B cell (primary cell): ENCODE measurements at regions not wholly inside any gene's neighbourhood (a gene's known extent, or its start where the extent isn't known, plus 50 kb on each side); places are given as distances from the start of the nearest gene placed in this dataset.

ENCODE experiments used
- ATAC-seq: fragments of 200-7000 bp; cut with Tn5 transposase; one replicate; pipeline ENCODE4 v1.10.0; 2021; ENCODE audit warnings: low read depth, mild to moderate bottlenecking, moderate number of reproducible peaks, moderate library complexity
- CTCF ChIA-PET: fragments of 350-600 bp; sonication (Branson Sonifier 250); formaldehyde crosslinking; loops from one replicate; lab custom pipeline; 2021; ENCODE audit warnings: antibody characterized with exemption, inconsistent platforms; lab: Charles Lee
- POLR2A ChIA-PET: fragments of 350-600 bp; sonication (Branson Sonifier 250); formaldehyde crosslinking; loops from one replicate; lab custom pipeline; 2021; ENCODE audit warnings: antibody characterized with exemption; lab: Charles Lee
- DNase-seq: peaks from one replicate; pipeline ENCODE4 v3.0.0; 2013
- H2AFZ ChIP-seq: 2 replicates; pipeline ENCODE4 v1.6.1; 2012; ENCODE audit warnings: mild to moderate bottlenecking, low read depth, low read length; ENCODE audit not compliant: insufficient read depth, poor library complexity, severe bottlenecking
- H3K27ac ChIP-seq, 2 donors: 1 replicate in 1 of 2; 2 replicates in 1 of 2; pipeline ENCODE4 v1.5.1; 2012 to 2013; ENCODE audit warnings: low read length in 2 of 2, mild to moderate bottlenecking in 2 of 2, moderate library complexity in 1 of 2
- H3K27me3 ChIP-seq, 4 experiments: fragments of 200-600 bp in 1 of 4; sonication (generic) in 1 of 4; replicated peaks in 1 of 4; 1 replicate in 2 of 4; 2 replicates in 2 of 4; pipeline versions ENCODE4 v1.6.1 to v1.7.0; 2013 to 2016; ENCODE audit warnings: low read length in 3 of 4, mild to moderate bottlenecking in 2 of 4, mixed read lengths in 1 of 4, moderate library complexity in 1 of 4; ENCODE audit not compliant: insufficient read depth in 4 of 4, control insufficient read depth in 3 of 4; ENCODE audit errors: control extremely low read depth in 1 of 4
- H3K36me3 ChIP-seq, 2 experiments: replicated peaks in 1 of 2; 1 replicate in 1 of 2; 2 replicates in 1 of 2; pipeline versions ENCODE4 v1.6.1 to v1.7.1; 2013; ENCODE audit warnings: low read length in 1 of 2; ENCODE audit not compliant: insufficient read depth in 2 of 2, control insufficient read depth in 1 of 2; ENCODE audit errors: control extremely low read depth in 1 of 2, extremely low read depth in 1 of 2
- H3K4me1 ChIP-seq, 2 donors: fragments of 200-600 bp in 1 of 2; sonication (generic) in 1 of 2; 1 replicate in 1 of 2; 2 replicates in 1 of 2; pipeline versions ENCODE4 v1.5.1 to v1.6.1; 2013 to 2017; ENCODE audit warnings: low read length in 2 of 2; ENCODE audit not compliant: control insufficient read depth in 2 of 2, insufficient read depth in 2 of 2
- H3K4me2 ChIP-seq: replicated peaks from 2 replicates; pipeline ENCODE3; 2012; ENCODE audit warnings: mild to moderate bottlenecking, low read depth, low read length; ENCODE audit not compliant: poor library complexity, severe bottlenecking
- H3K4me3 ChIP-seq, 5 experiments: fragments of 200-600 bp in 1 of 5; sonication (generic) in 1 of 5; 1 replicate in 3 of 5; 2 replicates in 2 of 5; pipeline versions ENCODE4 v1.5.1 to v1.7.0; 2011 to 2016; ENCODE audit warnings: low read length in 4 of 5, mild to moderate bottlenecking in 4 of 5, low read depth in 2 of 5, control low read depth in 1 of 5, moderate library complexity in 1 of 5; ENCODE audit not compliant: insufficient read depth in 1 of 5; ENCODE audit errors: control extremely low read depth in 1 of 5, extremely low read depth in 1 of 5
- H3K79me2 ChIP-seq: fragments of 200-600 bp; sonication (generic); one replicate; pipeline ENCODE4 v1.6.0; 2016; ENCODE audit warnings: low read length; ENCODE audit not compliant: control insufficient read depth, insufficient read depth
- H3K9ac ChIP-seq: fragments of 200-600 bp; sonication (generic); 2 replicates; pipeline ENCODE4 v1.6.1; 2017; ENCODE audit warnings: mild to moderate bottlenecking, low read length, moderate library complexity
- H3K9me3 ChIP-seq, 3 donors: one replicate each; pipeline versions ENCODE4 v1.6.1 to v1.7.1; 2013; ENCODE audit warnings: low read length in 2 of 3; ENCODE audit not compliant: control insufficient read depth in 2 of 3, insufficient read depth in 1 of 3; ENCODE audit errors: control extremely low read depth in 1 of 3
- H4K20me1 ChIP-seq: 2 replicates; pipeline ENCODE4 v1.6.0; 2012; ENCODE audit warnings: mild to moderate bottlenecking, low read length; ENCODE audit not compliant: insufficient read depth, control insufficient read depth, poor library complexity, severe bottlenecking
- H3K27ac Mint-ChIP-seq: one replicate; pipeline ENCODE4 v1.8.0; 2021; ENCODE audit warnings: mixed read lengths
- H3K27me3 Mint-ChIP-seq: one replicate; pipeline ENCODE4 v1.8.0; 2021; ENCODE audit warnings: mixed read lengths
- H3K4me1 Mint-ChIP-seq: one replicate; pipeline ENCODE4 v1.8.0; 2021; ENCODE audit warnings: mixed read lengths
- H3K4me3 Mint-ChIP-seq: one replicate; pipeline ENCODE4 v1.8.0; 2021; ENCODE audit warnings: mixed read lengths
- H3K9me3 Mint-ChIP-seq: one replicate; pipeline ENCODE4 v1.8.0; 2022; ENCODE audit warnings: mixed read lengths; ENCODE audit not compliant: insufficient read depth
- CTCF ChIP-seq: fragments of 200-600 bp; IDR thresholded peaks from one replicate; pipeline ENCODE4 v1.8.0; 2022; ENCODE audit warnings: antibody characterized with exemption, mild to moderate bottlenecking
- EZH2 ChIP-seq: IDR thresholded peaks from 2 replicates; pipeline ENCODE4 v1.6.1; 2012; ENCODE audit warnings: borderline replicate concordance, low read depth, mild to moderate bottlenecking, moderate library complexity, low read length; ENCODE audit not compliant: insufficient read depth, poor library complexity, severe bottlenecking
- WGBS: methylation state at CpG from one replicate; pipeline ENCODE4 v1.1.5; 2013; ENCODE audit warnings: missing lambda C conversion rate; ENCODE audit not compliant: insufficient coverage; 5-methylcytosine and 5-hydroxymethylcytosine counted together
- intact Hi-C: fragments of 100-400 bp; cut with micrococcal nuclease; formaldehyde crosslinking; loops from one replicate; pipeline ENCODE4 v1.10.0; 2022

- DNase-seq (no peak), ATAC-seq (no peak)
- H2AFZ ChIP-seq = no peak overlapping the region
- Mint-ChIP-seq H3K27ac (no peak overlapping the region), H3K27me3 (no peaks in the 10 kb centered on the region), H3K4me1 (peaks cover 35% of the 10 kb centered on the region), H3K4me3 (no peak overlapping the region), H3K9me3 (peaks cover 9% of the 10 kb centered on the region)
- ChIA-PET CTCF (interaction anchor here (0.5 kb wide), 1 partner anchor 10 kb away, joined by 3 read pairs; no protein-coding TSS in a partner anchor), POLR2A (no interaction called here)
- H3K27ac ChIP-seq = no peak overlapping the region
- H4K20me1 ChIP-seq = no peaks in the 10 kb centered on the region
- intact Hi-C loops = no loop called here
- peaks cover 25 to 26% of the 10 kb centered on the region in 2 donors for H3K4me1 ChIP-seq
- H3K9ac ChIP-seq = no peak overlapping the region
- TF ChIP-seq CTCF = no peak
- no peak for TF ChIP-seq EZH2
- H3K4me2 ChIP-seq = no peak overlapping the region
- WGBS = 86% methylated on average over 11 of the region's 11 CpGs
- H3K36me3 ChIP-seq = no peaks in the 10 kb centered on the region
- H3K79me2 ChIP-seq = no peaks in the 10 kb centered on the region
- no peak overlapping the region for H3K4me3 ChIP-seq
- no peaks in the 10 kb centered on the region for H3K27me3 ChIP-seq
- peaks cover 5 to 16% (median 6%) of the 10 kb centered on the region in 3 donors for H3K9me3 ChIP-seq
Measured at GRCh38 chr18:10290638-10291235, 163.7 kb upstream of the APCDD1 start.

- CTCF ChIA-PET = interaction anchor here (0.5 kb wide), 1 partner anchor 1002 kb away, joined by 3 read pairs; no protein-coding TSS in a partner anchor
- Histone ChIP-seq H3K36me3 (no peaks in the 10 kb centered on the region), H3K4me3 (no peak overlapping the region), H4K20me1 (no peaks in the 10 kb centered on the region), H3K4me2 (no peak overlapping the region), H3K4me1 (peaks cover 18 to 25% of the 10 kb centered on the region in 2 donors), H3K27me3 (no peaks in the 10 kb centered on the region), H3K79me2 (no peaks in the 10 kb centered on the region), H3K27ac (no peak overlapping the region), H2AFZ (no peak overlapping the region), H3K9ac (no peak overlapping the region), H3K9me3 (peaks cover 5 to 16% (median 6%) of the 10 kb centered on the region in 3 donors)
- ATAC-seq (no peak), DNase-seq (no peak)
- WGBS = 91% methylated on average over 5 of the region's 13 CpGs
- POLR2A ChIA-PET = no interaction called here
- TF ChIP-seq EZH2 (no peak), CTCF (no peak)
- peaks cover 9% of the 10 kb centered on the region for H3K9me3 Mint-ChIP-seq
- no peak overlapping the region for H3K4me3 Mint-ChIP-seq
- peaks cover 33% of the 10 kb centered on the region for H3K4me1 Mint-ChIP-seq
- H3K27me3 Mint-ChIP-seq = no peaks in the 10 kb centered on the region
- intact Hi-C loops = no loop called here
- no peak overlapping the region for H3K27ac Mint-ChIP-seq
Measured at GRCh38 chr18:10291568-10291981, 162.9 kb upstream of the APCDD1 start.
